HG02798 (cell line): ENCODE measurements at regions not wholly inside any gene's neighbourhood (a gene's known extent, or its start where the extent isn't known, plus 50 kb on each side); places are given as distances from the start of the nearest gene placed in this dataset.
"Not testable (repeated sequence)": the region's sequence is repeated elsewhere in the genome, so short reads cannot be mapped to it uniquely, and the experiment has no call there.

ENCODE experiments used
- ATAC-seq: cut with Tn5 transposase; IDR thresholded peaks from one replicate; pipeline ENCODE4 v1.9.1; 2021; ENCODE audit warnings: mild to moderate bottlenecking; ENCODE audit not compliant: unreplicated experiment, poor library complexity

DNA sequence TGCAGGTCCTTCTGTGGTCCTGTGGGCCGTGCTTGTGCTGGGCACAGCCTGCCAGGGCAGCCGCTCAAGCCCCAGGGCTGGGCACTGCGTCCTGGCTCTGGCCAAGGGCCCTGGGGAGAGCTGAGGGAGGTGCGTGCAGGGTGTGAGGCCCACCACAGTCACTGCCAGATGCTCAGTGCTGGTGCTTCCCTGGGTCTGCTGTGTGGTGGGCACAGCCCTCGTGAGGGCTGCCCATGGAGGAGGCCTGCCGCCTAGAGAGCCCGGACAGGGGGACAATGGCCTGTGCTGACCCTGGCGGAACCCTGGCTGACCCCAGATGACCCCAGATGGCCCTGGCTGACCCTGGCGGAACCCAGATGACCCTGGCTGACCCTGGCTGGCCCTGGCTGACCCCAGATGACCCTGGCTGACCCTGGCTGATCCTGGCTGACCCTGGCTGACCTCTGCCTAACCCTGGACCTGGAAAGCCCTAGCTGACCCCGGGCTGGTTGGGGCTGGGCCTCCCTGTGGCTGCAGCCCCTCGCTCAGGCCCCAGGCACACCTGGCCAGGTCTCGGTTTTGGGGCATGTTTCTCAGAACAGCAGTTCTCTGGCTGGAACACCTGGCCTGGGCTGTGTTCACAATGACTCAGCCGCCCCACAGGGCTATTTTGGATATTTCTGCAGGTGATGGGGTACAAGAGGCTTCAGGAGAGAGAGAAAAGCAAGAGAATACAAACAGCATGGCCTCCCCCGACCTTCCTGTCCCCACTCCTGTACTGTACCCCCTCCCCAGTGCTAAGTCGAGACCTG, 55.4 kb downstream of the TMEM121 start:
- peak; percentile 41 for ATAC-seq

DNA sequence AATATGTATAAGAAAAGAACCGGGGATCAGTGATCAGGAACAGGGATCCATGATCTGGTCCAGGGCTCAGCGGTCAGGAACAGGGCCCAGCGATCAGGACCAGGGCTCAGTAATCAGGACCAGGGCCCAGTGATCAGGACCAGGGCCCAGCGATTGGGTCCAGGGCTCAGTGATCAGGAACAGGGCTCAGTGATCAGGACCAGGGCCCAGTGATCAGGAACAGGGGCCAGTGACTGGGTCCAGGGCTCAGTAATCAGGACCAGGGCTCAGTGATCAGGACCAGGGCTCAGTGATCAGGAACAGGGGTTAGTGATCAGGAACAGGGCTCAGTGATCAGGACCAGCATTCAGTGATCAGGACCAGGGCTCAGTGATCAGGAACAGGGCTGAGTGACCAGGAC, 56.3 kb downstream of the TMEM121 start:
- ATAC-seq, result no peak

DNA sequence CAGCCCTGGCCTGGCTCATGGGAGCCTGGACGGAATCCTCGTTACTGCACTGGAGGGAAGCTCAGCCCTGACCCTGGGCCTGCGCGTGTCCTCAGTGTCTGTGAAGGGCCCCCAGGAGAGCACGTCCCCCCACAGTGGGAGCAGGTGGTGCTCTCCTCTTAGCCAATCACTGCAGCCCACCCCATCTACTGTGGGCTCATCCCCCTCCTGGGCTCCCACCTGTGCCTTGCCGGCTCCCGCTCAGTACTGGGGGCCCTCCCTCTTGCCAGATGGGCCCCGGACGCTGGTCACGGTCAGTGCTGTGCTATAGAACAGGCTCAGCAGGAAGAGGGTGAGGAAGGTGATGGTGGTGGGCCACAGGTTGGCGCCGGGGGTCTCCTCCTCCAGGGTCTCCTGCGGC, 57.5 kb downstream of the TMEM121 start:
- not testable (repeated sequence) for ATAC-seq

DNA sequence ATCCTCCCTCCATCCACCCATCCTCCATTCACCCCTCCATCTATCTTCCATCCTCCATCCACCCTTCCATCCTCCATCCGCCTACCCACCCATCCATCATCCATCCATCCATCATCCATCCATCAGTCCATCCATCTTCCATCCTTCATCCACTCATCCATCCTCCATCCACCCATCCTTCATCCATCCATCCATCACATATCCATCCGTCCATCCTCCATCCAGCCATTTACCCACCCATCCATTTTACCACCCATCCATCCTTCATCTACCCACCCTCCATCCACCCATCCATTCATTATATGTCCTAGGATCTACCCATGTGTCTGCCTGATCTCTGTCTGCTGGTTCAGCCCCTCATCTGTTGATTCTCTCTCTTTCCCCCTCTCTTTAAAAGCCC, 58.9 kb downstream of the TMEM121 start:
- not testable (repeated sequence) for ATAC-seq

DNA sequence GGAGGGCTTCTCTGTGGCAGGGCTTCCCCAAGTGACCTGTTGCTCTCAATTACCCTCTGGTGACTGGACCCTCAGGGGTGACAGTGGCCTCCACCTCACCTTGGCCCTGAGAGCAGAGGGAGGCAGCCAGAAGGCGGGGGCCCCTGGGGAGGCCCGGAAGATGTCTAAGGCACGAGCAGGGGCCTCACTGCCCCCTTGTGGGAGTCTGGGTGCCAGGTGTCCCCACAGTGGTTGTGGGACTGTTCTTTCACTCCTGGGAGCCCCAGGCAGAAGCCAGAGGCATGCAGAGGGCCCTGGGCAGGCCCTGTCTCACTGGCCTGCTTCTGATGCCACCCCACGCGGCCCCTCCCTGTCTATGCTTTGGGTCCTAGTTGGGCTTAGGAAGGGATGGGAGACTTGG, 59.3 kb downstream of the TMEM121 start:
- ATAC-seq, result peak; percentile 23

DNA sequence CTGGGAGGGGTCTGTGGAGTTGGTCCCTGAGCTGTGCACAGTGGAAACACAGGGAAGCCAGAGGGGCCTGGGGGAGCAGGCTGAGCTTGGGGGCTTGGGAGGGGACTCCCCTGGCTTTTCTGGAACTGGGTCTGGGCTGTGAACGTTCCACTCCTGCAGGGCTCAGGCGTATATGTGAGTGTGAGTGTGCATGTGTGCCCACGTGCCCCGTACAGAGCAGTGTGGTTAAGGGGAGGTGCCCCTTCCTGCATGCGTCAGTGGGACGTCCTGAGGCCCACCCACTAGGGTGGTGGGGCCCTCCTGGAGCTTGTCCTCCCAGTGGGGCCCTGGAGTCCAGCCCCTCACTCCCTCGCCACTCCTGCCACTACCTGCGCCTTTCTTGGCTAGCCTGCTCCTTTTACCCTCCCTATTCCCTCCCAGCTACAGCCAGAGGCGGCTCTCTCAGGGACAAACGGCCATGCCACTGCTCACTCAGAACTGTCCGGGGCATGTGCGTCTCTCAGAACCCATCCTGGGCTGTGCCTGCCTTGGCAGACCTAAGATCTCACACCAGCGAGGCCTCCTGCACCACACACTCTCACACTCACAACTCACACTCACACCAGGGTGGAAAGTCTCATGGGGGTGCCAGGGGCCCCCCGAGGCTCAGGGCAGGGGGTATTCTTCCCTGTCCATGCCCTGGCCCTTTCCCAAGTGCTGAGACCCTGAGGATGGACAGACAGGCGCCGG, 59.9 kb downstream of the TMEM121 start:
- peak; percentile 17 for ATAC-seq

DNA sequence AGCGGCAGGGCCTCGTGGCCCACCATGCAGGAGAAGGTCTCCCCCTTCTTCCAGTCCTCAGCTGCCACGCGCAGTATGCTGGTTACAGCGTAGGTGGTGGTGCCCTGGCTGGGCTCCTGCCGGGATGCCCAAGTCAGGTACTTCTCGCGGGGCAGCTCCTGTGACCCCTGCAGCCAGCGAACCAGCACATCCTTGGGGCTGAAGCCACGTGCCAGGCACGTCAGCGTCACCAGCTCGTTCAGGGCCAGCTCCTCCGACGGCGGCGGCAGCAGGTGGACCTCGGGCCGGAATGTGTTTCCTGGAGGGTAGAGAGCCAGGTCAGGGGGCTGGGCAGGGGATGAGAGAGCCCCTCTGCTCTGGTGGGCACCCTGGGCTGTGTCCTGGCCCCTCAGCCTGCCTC, 60.7 kb downstream of the TMEM121 start:
- ATAC-seq, result not testable (repeated sequence)

DNA sequence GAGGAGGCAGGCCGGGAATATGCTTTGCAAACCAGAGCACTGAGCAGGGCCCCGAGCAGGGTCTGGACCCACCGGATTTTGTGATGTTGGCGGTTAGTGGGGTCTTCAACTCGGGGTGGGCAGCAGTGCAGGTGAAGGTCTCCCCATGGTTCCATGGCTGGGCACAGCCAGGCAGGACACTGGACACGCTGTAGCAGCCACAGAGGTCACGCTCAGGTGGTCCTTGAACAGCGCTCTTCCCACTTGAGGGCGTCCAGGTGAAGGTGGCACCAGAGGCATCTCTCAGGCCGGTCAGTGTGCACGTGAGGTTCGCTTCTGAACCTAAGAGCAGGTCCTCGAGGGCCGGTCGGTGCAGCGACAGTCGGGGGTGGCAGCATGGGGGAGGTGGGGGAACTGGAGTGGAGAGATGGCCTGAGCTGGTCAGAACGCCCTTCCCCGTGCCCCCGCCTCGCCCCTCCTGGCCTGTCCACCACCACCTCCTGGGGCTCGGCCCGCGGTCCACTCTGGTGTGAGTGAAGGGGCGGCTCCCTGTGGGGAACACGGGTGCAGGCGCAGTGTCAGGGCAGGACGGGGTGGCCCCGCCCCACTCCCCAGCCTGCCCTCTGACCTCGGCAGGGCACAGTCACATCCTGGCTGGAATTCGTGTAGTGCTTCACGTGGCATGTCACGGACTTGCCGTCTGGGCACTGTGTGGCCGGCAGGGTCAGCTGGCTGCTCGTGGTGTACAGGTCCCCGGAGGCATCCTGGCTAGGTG, 61.3 kb downstream of the TMEM121 start:
- ATAC-seq, result not testable (repeated sequence)

DNA sequence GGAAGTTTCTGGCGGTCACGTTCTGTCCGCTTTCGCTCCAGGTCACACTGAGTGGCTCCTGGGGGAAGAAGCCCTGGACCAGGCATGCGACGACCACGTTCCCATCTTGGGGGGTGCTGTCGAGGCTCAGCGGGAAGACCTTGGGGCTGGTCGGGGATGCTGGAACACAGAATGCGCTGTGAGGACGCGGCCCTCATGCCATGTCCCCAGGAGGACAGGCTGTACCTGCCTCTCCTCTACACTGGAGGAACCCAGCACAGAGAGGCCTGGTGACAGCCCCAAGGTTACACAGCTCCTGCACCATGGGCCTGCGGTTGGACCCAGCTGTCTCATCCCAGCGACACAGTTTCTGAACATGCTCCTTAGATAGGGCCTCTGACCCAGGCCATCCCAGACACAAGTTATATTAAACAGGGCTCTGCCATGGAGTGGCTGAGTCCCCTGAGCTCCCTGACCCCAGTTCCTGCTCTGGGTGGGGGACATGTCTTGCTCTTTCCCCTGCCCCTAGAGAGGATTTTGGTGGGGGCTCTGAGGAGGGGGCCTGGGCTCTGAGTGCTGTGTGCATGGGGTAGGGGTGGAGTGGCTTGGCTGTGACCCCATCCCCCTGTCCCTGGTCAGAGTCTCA, 62.0 kb downstream of the TMEM121 start:
- ATAC-seq, result no peak

DNA sequence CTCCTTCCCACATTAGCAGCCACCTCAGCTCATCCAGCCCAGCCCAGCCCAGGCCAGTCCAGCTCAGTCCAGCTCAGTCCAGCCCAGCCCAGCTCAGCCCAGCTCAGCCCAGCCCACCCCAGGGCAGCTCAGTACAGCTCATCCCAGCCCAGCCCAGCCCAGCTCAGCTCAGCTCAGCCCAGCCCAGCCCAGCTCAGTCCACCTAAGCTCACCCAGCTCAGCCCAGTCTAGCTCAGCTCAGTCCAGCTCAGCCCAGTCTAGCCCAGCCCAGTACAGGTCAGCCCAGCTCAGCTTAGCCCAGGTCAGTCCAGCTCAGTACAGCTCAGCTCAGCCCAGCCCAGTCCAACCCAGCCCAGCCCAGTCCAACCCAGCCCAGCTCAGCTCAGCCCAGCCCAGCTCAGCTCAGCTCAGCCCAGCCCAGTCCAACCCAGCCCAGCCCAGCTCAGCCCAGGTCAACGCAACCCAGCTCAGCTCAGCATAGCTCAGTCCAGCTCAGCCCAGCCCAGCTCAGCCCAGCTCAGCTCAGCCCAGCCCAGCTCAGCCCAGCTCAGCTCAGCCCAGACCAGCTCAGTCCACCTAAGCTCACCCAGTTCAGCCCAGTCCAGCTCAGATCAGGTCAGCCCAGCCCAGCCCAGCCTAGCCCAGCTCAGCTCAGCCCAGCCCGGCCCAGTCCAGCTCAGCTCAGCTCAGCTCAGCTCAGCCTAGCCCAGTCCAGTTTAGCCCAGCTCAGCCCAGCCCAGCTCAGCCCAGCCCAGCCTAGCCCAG, 63.0 kb downstream of the TMEM121 start:
- ATAC-seq, result no peak

DNA sequence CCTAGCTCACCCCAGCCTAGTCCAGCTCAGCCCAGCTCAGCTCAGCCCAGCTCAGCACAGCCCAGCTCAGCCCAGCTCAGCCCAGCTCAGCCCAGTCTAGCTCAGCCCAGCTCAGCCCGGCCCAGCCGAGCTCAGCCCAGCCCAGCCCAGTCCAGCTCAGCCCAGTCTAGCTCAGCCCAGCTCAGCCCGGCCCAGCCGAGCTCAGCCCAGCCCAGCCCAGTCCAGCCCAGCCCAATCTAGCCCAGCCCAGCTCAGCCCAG, 63.5 kb downstream of the TMEM121 start:
- not testable (repeated sequence) for ATAC-seq

DNA sequence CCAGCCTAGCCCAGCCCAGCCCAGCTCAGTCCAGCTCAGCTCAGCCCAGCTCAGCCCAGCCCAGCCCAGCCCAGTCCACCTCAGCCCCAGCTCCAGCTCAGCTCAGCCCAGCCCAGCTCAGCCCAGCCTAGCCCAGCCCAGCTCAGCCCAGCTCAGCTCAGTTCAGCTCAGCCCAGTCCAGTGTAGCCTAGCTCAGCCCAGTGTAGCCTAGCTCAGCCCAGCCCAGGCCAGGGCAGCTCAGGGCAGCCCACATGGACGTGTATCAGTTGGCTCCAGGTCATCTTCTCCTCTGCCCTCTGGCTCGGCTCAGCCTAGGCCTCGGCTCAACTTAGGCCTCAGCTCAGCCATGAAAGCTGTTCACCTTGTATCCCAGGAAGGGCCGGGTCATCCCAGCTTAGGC, 64.7 kb downstream of the TMEM121 start:
- no peak for ATAC-seq

DNA sequence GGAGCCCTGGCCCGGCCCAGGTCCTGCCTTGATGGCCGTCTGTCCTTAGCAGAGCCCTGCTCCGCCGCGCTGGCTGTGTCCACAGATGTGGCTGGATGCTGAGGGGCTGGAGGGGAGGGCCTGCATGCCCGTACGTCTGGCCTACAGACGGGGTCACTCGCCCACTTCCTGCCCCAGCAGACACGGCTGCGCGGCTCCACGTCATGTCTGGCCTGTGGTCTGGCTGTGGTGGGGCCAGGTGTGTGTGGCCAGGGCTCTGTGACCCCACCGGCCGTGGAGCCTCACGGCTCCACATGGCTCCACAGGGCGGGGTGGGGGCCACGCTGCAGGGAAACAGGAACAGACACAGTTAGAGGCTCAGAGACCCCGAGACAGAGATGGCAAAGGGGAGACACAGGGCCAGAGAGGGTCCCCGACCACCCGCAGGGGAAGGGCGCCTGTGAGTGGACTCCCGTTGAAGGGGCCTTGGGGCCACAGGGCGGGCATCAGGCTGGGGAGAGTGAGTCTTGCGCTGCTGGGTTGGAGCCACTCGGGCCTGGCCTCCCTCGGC, 65.5 kb downstream of the TMEM121 start:
- not testable (repeated sequence) for ATAC-seq

DNA sequence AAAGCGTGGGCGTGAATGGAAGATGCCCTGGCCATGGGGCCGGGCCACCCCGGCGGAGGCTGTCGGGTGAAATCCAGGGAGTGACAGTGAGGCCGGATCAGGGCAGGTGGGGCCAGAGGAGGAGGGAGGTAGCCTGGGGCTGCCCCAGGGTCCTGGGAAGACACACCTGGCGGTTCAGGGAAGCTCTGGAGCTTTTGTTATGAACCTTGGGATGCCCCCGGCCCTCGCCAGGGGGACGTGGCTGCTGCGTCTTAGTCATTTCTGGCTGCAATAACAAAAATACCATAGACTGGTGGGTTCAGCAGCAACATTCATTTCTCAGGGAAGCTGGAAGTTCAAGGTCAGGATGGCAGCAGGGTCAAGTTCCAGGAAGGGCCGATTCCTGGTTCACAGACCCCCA, 66.3 kb downstream of the TMEM121 start:
- ATAC-seq, result not testable (repeated sequence)

DNA sequence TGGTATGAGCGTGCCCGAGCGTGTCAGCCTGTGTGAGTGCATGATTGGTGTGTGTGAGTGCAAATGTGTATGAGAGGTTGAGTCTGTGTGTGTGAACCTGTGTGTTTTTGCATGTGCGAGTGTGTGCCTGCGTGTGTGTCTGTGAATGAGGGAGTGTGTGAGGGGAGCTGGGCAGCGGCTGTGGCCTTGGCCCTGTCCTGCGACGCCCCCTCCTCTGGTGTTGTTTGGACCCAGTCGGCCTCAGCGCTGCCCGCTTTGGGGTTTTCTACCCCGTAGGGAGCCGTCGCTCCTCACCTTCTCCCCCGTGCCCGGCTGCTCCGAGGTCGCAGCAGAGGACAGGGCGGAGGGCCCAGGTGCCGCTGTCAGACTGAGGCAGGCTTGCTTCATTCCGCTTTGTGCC, 69.0 kb downstream of the TMEM121 start:
- not testable (repeated sequence) for ATAC-seq

DNA sequence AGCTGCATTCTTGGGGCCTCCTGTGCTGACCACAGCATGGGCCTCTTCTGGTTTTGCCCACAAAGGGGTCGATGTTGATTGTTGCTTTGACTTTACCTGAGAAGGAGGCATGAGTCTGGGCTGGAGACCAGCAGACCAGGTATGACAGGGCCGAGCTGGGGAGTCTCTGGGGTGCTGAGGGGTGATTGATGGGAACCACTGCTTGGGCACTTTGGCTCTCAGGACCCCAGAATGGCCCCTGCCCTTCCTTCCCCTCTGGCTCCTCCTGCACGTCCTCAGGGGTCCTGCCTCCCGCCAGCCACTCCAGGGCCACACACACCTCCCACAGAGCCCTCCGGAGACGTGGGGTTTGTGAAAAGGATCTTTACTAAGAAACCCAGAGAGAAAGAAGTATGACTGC, 70.0 kb downstream of the TMEM121 start:
- ATAC-seq, result not testable (repeated sequence)

DNA sequence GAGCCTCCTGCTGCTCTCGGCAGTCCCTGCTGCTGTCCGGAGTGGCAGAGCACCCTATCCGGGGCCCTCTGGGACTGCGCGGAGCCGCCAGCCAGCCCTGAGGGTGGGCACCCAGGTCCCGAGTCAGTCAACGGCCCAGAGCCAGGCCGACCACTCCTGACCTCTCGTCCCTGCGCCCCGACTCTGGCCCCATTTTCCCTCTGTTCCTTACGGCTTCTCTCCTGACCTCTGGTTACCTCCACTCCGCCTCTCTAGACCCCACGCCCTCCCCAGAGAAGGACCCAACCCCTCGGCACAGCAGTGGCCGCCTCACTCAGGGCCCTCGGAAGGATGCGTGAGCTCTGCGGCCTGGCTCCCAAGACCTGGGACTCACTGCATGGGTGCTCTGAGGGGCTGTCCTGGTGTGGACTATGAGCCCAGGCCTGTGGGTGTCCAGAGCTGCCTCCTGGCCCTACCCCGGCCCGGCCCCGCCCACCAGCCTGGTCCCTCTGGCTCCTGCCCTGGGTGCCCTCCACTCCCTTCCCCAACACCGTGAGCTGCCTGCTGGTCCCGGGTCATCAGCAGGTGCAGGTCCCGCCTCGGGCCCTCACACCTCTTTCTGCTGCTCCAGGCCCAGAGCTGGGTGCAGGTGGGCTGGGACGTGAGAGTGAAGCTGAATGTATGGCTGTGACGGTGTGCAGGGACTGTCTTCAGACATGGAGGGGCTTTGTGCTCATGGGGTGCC, 71.8 kb downstream of the TMEM121 start:
- ATAC-seq, result not testable (repeated sequence)

DNA sequence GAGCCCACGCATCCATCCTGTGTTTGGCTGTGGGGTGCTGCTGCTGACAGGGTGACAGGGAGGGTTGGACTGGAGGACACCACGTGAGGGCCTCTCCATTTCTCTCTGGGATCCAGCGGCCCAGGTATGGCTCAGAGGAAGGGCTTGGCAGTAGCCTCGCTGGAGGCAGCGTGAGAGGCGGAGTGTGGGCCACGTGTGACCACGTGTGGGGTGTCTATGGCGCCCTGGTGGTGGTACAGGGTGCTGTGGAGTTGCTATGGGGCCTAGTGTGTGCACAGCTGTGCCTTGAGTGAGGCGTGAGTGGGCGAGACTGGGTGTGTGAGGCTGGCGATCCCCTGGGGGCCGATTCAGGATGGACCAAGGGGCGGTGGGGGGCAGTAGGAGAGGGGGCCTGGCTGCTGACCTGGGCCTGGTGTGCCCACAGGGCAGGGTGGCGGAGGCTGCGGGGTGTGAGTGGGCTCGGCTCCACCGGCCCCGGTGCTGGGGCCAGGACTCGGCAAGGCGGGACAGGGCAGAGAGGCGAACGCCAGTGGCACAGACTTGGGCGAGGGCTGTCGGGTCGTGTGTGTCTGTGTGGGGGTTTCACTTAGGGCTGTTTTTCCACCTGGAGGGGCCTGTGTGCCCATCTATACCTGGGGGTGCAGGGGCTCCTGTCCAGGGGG, 72.7 kb downstream of the TMEM121 start:
- not testable (repeated sequence) for ATAC-seq
